Vagina (tissue), 2 donors: ENCODE measurements at regions not wholly inside any gene's neighbourhood (a gene's known extent, or its start where the extent isn't known, plus 50 kb on each side); places are given as distances from the start of the nearest gene placed in this dataset.

Source experiments
- CTCF ChIP-seq, 3 experiments: fragments of 450-650 bp in 2 of 3; fragments of 200-600 bp in 1 of 3; sonication (generic) in 1 of 3; IDR thresholded peaks; one replicate each; pipeline ENCODE4 v1.5.1; 2017 to 2019; ENCODE audit warnings: antibody characterized with exemption in 3 of 3, mild to moderate bottlenecking in 2 of 3, moderate library complexity in 2 of 3
- POLR2A ChIP-seq, 2 donors: fragments of 450-650 bp; IDR thresholded peaks; one replicate each; pipeline ENCODE4 v1.6.1; 2017; ENCODE audit warnings: antibody characterized with exemption in 2 of 2, mild to moderate bottlenecking in 2 of 2, moderate library complexity in 2 of 2
- POLR2AphosphoS5 ChIP-seq, 2 donors: sonication (generic); formaldehyde crosslinking; IDR thresholded peaks; one replicate each; pipeline ENCODE4 v1.9.0; 2017; ENCODE audit warnings: antibody characterized with exemption in 2 of 2, mild to moderate bottlenecking in 2 of 2, low read depth in 1 of 2; ENCODE audit not compliant: insufficient read depth in 1 of 2

GRCh38 chr21:34255073-34255472, 108.7 kb upstream of the KCNE2 start:
- no peak for TF ChIP-seq CTCF (IDR thresholded peaks at IDR 0.05)
- no peak for TF ChIP-seq POLR2A (IDR thresholded peaks at IDR 0.05)
- TF ChIP-seq POLR2AphosphoS5 (IDR thresholded peaks at IDR 0.05; ENCODE audit: insufficient read depth in 1 of 2, low read depth in 1 of 2) = no peak
